GM19463 (cell line): ENCODE measurements at regions not wholly inside any gene's neighbourhood (a gene's known extent, or its start where the extent isn't known, plus 50 kb on each side); places are given as distances from the start of the nearest gene placed in this dataset.

Experiments used
- ATAC-seq: cut with Tn5 transposase; IDR thresholded peaks from one replicate; pipeline ENCODE4 v1.9.1; 2021; ENCODE audit warnings: mild to moderate bottlenecking, moderate library complexity; ENCODE audit not compliant: unreplicated experiment

DNA sequence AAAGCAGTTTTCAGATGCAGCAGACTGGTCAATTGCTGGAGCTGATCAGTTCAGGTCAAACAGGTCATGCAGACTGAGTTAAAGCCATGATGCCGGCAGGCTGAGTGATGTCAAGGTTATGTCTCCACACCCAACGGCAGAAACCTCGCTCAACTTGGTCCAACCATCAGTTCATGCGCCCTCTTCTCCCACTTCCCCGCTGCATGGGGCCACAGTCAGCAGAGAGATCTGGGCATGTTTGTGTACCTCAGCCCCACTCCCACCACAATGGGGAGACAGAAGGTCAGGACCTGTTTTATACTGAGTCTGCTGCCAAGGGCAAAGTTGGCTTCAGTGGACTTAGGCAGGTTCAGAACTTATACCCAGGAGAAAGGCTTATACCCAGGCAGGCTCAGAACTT lies 118.7 kb downstream of the TRIM29 start:
- no peak for ATAC-seq

DNA sequence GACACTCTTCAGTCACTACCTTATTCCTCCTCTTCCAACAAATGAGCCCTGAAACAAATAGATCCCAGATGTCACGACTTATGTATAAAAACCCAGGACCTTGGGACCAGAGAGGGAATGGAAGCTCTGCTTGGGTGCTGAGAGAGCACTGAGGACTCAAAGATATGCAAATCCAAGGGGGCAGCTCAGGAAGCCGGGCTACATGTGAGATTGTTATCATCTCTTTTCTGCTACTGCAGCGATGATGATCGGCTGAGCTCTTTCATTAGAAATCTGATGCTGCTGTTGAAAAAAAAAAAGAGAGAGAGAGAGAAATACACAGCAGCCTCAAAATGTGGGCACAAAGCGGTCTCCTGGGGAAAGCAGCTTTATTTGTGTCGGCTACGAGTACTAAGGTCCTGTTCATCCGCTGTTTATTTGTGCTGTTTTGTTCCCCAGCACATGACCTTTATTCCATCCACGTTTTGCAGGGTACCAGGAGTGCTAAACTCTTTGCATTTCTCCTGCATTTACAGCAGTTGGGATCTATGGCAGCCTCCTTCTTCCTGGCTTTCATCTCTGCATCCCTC lies 120.2 kb downstream of the TRIM29 start:
- ATAC-seq, result no peak

DNA sequence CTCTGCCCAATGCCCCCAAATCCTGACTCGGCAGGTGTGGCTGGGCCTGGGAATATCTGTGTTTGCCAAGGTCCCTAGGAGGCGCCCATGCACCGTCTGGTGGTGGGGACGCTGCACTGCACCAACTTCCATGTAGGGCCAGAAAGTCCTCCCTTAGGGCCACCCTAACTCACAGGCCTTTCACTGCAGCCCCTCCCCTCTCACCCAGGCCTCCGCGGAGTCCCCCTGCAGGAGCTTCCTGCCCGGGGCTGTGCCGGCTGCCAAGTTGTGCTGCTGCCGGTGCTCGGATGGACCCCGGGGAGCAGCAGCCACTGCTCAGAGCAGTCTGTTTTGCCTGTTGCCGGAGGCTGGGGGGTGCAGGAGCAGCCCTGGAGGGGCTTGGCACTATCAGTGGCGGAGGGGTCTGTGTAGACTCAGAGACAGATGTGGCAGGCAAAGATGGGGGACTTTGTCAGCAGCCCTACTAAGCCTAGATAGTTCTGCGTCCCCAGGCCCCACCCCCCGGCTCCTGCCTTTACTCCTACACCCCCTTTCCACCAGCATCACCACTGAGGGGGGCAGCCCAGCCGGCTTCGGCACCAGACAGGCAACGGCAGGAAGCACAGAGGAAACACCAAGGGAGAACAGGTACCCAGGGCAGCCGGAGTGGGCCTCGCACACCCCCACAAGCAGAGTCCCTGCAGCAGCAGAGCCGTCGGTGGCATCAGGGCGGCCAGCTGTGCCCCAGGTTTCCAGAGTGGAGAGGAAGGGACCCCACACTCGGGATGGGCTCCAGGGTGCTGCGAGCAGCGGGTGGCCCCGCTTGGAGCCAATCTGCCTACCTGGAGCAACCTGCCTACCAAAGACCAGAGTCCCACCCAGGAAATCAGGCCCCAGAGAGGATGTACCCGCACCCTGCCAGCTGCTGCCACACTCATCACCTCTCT lies 124.3 kb downstream of the TRIM29 start:
- ATAC-seq, result no peak

DNA sequence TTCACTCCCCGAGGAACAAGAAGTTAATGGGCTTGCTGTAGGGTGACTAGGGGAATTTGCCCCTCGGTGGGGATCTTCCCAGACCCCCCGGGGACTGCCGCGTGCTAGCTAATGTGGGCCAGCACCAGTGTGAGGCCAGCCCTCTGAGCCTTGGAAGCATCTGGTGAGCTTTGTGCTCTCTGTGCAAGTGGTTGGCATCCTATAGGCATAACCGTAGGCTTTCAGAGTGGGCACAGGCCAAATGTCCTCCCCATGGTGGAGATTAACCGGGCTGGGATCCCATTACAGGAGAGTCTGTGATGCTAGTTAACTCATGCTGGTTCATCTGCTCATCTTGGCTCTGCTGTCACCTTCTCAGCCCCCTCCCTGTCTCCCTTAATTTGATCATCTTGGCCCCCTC lies 125.7 kb downstream of the TRIM29 start:
- ATAC-seq, result no peak

DNA sequence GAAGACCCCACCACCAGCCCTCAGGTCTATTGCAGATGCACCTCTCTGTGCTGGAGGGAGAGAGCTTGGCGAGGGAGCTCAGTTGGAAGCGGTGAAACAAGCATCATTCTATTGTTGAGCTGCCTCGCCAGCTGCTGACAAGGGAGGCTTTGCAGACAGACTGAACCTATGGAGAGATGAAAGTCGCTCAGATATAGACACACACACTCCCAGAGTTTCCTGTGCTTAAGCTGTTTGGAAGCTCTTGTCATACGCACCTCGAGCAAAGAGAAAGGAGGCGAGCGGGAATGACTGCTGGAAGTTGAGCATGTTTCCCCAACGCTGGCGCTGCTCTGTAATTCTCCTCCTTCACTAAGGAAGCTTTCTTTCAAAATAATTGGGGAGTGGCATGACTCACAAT lies 126.1 kb downstream of the TRIM29 start:
- ATAC-seq, result no peak

DNA sequence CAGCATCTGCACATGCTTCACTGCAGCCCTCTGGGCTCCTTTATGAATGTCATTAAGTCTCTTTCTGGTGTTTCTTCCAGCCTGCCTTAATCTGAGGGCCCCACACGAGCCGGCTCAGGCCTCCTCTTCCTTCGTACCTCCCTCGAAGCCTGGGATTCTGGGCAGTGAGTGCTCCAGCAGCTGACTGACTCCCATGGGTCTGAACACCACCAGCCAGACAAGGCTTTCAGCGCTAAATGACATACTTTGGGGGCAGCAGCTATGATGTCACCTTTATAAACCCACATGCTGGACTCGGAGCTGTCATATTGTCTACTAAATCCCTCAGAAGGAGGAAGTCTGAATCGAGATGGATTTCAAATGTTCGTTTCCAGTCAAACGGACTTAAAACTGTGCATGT lies 127.1 kb downstream of the TRIM29 start:
- no peak for ATAC-seq

DNA sequence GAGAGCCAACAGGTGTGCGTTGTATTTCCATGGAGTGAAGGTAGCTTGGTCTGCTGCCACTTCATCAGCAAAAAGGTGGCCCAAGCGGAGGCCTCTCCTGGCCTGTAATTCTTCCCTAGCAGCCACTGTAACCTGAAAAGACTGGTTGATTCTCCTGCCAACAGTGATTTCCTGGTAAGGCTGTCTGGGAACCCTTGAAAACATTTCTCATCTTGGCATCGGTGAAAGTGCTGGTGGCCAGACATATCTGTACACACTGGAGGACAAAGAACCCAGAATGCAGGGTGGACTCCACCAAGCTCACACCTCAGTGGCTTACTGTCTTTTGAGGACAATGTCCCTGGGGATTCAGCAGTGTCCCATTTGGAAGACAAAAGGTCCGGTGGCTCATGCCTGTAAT lies 128.0 kb downstream of the TRIM29 start:
- no peak for ATAC-seq

DNA sequence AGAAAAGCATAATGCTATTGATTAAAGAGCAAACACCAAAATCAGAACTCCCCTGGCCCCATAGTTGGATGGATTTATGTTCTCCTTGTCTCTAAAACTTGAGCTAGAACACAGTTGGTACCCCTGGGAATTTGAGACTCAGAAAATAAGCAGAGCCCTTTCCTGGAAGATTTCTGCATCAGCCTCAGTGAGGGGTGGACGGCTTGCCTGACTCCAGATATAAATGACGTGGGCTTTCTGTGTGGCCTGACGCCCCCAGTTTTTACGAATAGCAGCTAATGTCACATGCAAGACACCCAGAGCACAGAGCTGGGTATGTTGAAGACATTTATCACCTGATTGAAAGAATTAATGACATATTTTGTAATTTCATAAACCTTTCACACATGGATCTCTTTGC lies 130.8 kb downstream of the TRIM29 start:
- no peak for ATAC-seq

DNA sequence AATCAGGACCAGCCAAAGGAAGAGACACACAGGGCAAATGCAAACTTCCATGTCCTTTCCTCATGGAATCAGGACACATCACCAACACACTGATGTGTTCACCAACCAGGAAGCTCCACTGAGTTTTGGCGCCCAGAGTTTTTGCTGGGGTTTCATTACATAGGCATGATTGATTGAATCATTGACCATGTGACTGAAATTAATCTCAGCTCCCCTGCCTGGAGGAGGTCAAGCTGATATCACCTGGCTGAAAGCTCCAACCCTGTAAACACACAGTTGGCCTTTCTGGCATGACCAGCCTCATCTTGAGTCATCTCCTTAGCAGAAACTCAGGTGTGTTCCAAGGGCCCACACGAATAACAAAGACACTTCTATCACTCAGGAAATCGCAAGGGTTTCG lies 133.2 kb downstream of the TRIM29 start:
- no peak for ATAC-seq

DNA sequence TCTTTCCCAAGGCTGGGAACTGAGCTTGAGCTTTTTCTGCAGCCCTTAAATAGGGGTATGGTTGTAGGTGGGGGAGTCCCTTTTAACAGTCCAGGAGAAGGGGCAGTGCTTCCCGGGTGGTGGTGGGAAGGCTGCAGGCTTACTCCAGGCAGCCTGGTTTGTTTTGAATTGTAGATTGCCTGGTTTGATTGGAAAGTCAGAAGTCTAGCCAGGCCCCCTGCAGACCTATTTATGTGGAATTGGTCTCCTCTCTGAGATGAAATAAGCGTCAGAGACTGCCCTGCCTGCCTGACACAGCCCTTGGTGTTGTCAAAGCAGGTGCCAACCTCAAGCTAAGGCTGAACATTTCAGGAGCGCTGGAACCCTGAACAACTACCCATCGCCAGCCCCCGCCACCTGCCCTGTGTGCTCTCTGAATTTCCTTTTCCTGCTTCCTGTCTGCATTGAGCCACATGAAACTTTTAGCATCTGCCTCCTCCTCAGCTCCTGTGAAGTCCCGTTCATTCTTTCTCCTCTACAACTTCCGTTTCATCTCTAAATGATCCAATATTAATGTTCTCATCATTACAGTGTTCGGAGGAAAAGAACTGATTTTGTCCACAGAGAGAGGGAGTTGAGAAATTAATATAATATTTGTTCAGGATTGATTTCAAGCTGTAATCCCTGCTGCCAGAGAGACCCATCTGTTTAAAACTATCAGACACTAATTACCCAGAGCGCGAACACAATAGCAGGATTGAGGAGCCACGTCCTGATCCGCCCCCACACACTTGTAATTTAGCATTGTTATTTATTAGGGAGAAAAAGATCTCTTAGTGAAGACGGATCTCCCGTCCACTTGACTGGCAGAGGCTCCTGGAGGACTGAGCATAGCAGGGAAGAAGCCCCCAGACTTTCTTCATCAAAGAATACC lies 136.5 kb downstream of the TRIM29 start:
- no peak for ATAC-seq

DNA sequence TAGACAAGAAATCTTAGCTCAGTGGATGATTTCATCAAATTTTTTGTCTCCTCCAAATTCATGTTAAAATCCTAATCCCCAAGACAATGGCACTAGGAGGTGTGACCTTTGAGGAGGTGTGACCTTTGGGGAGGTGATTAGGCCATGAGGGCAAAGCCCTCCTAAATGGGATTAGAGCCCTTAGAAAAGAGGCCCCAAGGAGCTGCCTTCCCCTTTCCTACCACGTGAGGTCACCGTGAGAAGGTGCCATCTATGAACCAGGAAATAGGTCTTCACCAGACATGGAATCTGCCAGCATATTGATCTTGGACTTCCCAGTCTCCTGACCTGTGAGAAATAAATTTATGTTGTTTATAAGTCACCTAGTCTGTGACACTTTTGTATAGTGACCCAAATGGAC lies 138.7 kb downstream of the TRIM29 start:
- no peak for ATAC-seq

DNA sequence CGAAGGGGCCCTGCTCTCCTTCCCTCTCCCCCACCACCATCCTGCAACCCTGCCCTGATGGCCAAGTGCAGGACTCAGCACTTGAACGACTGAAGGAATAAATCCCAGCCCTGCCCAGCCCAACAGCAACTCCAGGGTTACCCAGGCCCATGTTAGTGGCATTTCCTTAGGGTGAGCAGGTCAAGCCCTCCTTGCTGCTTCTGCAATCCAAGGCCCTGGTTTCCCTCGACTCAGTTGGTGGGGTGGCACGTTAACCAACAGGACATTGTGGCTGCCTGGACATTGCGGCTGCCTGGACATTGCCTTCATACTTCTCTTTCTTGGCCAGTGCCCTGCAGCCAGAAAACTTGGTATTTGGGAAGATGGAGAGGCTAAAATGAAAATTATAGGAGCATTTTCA lies 141.4 kb downstream of the TRIM29 start:
- ATAC-seq, result no peak

DNA sequence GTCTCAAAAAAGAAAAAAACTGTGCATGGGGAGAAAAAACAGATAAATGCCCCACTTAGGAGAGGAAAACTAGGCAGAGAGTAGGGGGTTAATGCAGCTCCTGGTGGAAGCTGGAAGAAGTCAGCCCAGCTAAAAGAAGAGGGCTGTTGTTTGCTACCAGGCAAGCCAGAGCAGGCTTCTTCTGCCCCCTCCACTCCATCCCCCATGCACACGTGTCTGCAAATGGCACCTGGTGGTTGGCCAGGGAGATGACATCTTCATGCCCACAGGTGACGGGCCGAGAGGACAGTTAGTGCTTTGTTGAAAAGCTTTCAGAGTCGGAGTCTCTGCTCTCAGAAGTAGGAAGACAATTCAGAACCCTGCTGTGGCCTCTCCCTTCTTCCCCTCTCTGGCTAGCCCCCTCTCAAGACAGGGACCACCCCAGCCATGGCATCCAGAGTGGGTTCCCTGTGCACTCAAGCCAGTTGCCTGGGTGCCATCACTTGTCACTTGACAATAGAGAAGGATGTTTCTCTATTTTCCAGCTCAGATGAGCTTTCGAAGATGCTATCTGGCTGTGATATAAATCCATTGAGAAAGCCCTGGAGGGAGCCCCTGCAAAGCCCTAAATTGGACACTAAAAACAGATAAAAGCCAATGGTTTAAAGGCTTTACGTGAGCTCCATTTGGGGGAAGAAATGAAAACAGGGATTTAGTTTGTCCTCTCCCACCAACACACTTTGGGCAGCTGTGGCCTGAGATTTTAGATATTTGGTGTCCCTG lies 142.0 kb downstream of the TRIM29 start:
- no peak for ATAC-seq

DNA sequence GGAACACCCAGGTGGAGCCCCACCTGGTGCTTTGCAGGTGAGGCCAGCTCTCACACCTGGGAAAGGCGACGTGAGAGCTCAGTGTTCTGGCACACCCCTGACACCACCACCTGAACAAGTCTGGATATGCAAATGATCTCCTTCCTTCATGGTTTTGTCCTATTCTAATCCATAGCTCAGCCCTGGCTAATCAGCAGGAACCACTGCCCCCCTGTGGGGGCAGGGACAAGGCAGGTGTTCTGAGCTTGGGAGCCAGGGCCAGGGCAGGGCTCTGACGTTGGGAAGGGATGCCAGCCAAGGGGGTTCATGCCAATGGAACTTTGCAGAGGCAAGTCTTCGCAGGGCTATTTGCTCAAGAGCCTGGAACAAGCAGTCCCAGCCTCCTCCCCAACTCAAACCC lies 144.2 kb downstream of the TRIM29 start:
- ATAC-seq, result no peak

DNA sequence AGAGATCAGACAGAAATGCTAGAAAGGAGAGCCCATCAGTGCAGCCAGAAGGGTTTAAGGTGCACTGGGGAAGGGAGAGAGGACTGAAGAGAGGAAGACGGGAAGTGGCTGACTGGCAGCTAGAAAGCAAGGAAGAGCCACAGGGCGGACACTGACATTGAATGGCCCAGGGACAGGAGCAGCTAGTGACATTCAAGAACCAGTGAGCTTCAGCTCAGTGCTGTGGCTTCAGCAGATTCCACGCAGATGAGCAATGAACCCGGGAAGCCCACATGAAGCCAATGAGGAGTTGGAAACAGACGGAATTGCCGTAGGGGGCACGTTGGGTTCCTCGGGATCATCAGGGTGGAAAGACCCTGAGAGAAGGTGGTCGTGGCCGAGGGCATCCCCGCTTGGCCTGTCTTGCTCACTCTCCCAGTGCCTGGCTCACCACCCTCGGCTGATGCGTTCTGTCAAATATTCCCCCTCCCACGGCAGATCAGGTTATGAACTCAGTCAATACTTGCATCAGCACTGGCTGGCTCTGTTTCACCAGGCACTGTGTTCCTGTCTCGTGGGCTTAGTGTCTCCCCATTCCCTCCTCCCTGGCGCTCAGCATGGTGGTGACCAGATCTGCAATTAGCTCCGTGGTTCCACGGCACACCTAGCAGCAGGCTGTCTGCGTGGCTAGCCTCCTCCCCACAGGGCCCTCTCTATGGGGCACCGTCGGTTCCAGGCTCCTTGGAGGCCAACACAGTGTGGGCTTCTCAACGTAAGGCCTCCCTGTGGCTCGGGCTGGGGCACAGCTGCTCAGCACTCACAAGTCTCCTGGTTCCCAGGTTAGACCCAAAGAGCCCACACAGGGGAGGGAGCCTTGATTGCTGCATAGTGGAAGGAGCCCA lies 145.5 kb downstream of the TRIM29 start:
- no peak for ATAC-seq

DNA sequence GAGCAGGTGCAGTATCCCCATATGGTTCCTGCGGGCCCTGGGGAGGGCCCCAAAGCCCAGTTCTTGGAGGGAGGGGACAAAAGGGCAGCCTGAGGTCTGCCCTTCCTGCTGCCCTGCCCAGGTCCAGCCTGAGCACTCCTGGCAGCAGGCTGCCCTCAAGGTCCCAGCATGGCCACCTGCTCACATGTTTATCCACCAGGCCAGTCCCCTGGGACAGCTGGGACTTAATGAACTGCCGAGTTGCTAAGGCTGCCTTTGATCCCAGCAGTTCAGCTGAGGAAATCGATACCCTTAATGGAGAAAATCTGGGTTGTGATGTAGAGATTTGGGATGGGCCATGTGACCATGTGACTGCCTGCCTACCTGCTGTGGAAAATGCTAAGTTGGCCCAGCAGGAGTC lies 146.2 kb downstream of the TRIM29 start:
- ATAC-seq, result no peak

DNA sequence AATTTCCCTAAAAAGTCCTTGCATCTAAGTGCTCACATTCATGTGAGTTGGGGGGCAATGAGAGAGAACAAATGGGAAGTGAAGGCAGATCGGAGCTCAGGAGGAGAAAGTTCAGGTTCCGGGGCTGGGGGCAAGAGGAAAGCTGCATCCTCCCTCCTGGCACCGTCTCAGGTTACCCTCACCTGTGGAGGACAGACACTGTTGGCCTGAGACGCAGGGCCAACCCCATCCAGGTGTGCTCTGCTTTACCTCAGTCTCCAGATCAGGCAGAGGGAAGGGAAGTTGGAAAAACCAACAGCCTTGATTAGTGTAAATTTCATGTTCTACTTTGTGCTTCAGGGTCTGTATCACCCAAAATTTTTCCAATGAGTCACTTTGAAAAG lies 146.9 kb downstream of the TRIM29 start:
- no peak for ATAC-seq

DNA sequence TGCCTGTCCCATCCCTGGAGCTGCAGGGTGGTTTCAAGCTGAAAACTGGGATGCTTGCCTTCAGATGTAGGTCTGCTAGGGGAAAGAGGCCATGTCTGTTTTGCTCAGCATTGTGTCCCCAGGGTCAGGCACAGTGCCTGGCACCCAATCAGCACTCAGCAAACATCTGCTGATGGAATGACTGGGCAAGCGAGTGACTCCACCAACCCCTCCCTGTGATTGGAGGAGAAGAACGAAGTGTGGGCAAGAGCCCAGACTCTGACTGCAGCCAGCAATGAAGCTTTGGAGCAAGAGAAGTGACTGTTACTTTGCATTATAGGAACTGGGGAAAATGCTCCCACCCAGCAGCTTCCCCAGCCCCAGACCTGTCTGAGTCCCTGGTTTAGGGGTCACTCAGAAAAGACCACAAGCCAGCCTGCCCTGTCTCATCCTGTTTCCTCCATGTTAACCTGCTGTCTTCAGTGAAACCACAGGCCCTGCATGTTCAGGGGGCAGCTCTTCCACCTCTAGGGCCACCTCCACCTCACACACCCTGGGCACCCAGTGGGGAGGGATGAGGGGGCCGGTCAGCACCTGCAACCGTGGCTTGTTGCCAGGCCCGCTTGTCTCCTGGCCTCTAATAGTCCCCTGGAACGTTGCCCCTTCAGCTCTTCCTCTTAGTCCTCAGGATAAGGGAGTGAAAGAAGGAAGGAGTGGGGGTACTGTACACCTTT lies 147.4 kb downstream of the TRIM29 start:
- ATAC-seq, result no peak

DNA sequence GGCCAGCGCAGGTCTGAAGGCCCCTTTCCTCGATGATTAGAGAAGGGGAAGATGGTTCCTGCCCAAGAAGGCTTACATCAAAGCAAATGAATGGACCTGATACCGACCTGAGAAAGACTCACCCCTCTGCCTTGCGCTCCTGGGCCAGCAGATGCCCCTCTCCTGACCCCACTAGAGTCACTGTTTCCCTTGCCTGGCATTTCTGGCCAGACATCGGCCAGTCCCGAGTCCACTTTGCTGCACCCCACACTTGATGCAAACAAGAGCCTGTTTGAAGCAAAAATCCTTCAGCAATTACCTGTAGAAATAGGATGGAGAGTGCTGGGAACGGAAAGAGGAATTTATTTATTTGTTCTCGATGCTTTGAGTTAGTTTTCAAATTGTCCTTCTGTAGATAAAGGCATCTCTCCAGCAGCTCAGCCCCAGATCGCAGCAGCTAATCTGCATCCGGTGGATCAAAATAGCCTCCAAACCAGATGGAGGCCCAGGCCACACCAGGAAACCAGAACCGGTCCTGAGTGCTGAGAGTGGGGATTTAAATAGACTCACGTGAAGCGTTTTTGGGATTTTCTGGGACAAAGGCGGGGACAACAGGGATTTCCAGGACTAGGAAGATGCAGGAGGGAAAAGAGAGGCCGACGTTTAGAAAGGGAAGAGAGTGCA lies 148.6 kb downstream of the TRIM29 start:
- ATAC-seq, result no peak
